Heart right ventricle (tissue), 16 donors: ENCODE measurements at regions not wholly inside any gene's neighbourhood (a gene's known extent, or its start where the extent isn't known, plus 50 kb on each side); places are given as distances from the start of the nearest gene placed in this dataset.

Source experiments
- ATAC-seq, 8 donors: fragments of 200-7000 bp; cut with Tn5 transposase; one replicate each; pipeline ENCODE4 v1.9.1; 2020; ENCODE audit warnings: mild to moderate bottlenecking in 8 of 8, moderate library complexity in 8 of 8, moderate number of reproducible peaks in 1 of 8
- DNase-seq, 2 donors: peaks; one replicate each; pipeline ENCODE4 v3.0.0-alpha.2; 2020
- H3K27ac ChIP-seq, 10 donors: fragments of 200-600 bp; sonication (generic) in 2 of 10; one replicate each; pipeline versions ENCODE4 v1.5.0 to v1.8.0; 2020 to 2022; ENCODE audit warnings: mild to moderate bottlenecking in 3 of 10
- H3K27me3 ChIP-seq, 7 donors: fragments of 200-600 bp; one replicate each; pipeline ENCODE4 v1.8.0; 2021 to 2022; ENCODE audit warnings: mild to moderate bottlenecking in 2 of 7
- H3K36me3 ChIP-seq, 9 donors: fragments of 200-600 bp; sonication (generic) in 1 of 9; one replicate each; pipeline versions ENCODE4 v1.5.0 to v1.8.0; 2020 to 2022; ENCODE audit warnings: mild to moderate bottlenecking in 2 of 9
- H3K4me1 ChIP-seq, 9 donors: fragments of 200-600 bp; sonication (generic) in 1 of 9; one replicate each; pipeline versions ENCODE4 v1.5.0 to v1.8.0; 2020 to 2022; ENCODE audit warnings: mild to moderate bottlenecking in 4 of 9
- H3K4me3 ChIP-seq, 10 donors: fragments of 200-600 bp; sonication (generic) in 2 of 10; one replicate each; pipeline versions ENCODE4 v1.5.0 to v1.8.0; 2020 to 2022; ENCODE audit warnings: mild to moderate bottlenecking in 7 of 10, moderate library complexity in 2 of 10
- H3K9me3 ChIP-seq, 11 donors: fragments of 200-600 bp in 10 of 11; sonication (generic) in 2 of 11; one replicate each; pipeline versions ENCODE4 v1.5.0 to v1.8.0; 2013 to 2022; ENCODE audit warnings: mild to moderate bottlenecking in 2 of 11, control low read depth in 1 of 11, moderate library complexity in 1 of 11
- WGBS, 2 donors: extraction: QIAGEN DNeasy Blood & Tissue Kit; methylation state at CpG; one replicate each; pipeline ENCODE4 v1.1.7; 2013; ENCODE audit warnings: inconsistent platforms in 1 of 2; 5-methylcytosine and 5-hydroxymethylcytosine counted together
- intact Hi-C, 10 donors: fragments of 100-400 bp; cut with DNase I; formaldehyde crosslinking; loops; one replicate each; pipeline versions ENCODE4 v1.11.1 to v1.14.2; 2022
- TF ChIP-seq, protein P1 (sequence below), 9 donors: fragments of 200-600 bp; sonication (generic) in 2 of 9; IDR thresholded peaks; one replicate each; pipeline versions ENCODE4 v1.5.0 to v1.8.0; 2021 to 2022; ENCODE audit warnings: antibody characterized with exemption in 9 of 9, mild to moderate bottlenecking in 5 of 9, moderate library complexity in 1 of 9
- donor health status: Arrhythmogenic right ventricular cardiomyopathy.
- donor health status: ischemic (EF 13 %, LVEDD 7.1; RV severe dilation, severe dysfunction).
- donor health status: healthy with polysubstance abuse.
- donor health status: DM: no; HTN: yes; CAD: no.
- donor health status: DM: no; HTN: no; CAD: no.
- donor health status: ischemic (EF 25% LVEDD 6.9; RV normal size, moderate dysfunction).
- donor health status: ischemic (EF 25% LVEDD 5.7; RV mildly dilated, moderate dysfunction).
- donor health status: healthy.
- donor health status: DM: yes; HTN: yes; CAD: no.
- donor health status: Ischemic cardiomyopathy.
- donor health status: ischemic (EF 35%, LVEDD 5.7; RV mildly dilated, moderate dysfunction).
- donor health status: nonischemic (EF 11% LVEDD 7.7; RV severe dilation, severe dysfunction).
- donor health status: DM: yes; HTN: yes; CAD: no.
- donor health status: PGD.
- donor health status: ischemic (EF 29% LVEDD 5.4; RV normal size, mild dysfunction).
- donor health status: nonischemic (EF 23%, LVEDD 6.1; RV moderate dilation, normal function).

- 91 to 95% methylated on average over 3 of the region's 3 CpGs for WGBS, 2 donors
- H3K4me1 ChIP-seq: no peaks in the 10 kb centered on the region
Measured at GRCh38 chr2:107148055-107148454, 262.1 kb upstream of the ST6GAL2 start.

DNA sequence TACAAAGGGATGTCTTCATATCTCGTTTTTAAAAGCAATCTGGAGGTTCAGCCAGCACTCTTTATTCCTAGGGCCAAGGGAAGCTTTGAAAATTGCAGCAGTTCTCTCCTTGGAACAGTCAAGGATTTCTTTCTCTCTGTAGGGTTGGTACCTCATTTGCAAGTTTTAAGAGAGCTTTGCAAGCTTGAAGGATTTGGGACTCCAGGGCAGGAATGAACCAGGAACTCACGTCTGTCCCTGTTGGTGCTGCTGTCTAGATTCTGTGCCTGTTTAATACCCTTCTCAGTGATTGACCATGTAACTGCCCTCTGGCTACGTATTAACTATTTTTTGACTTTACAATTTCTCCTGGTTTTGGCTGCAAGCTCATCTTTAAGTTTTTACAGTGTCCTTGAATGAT, 262.5 kb upstream of the ST6GAL2 start:
- ATAC-seq (no peak), DNase-seq (no peak)
- Histone ChIP-seq H3K36me3 (no peaks in the 10 kb centered on the region), H3K9me3 (peaks cover 0 to 14% (median 0%) of the 10 kb centered on the region in 11 donors), H3K4me3 (no peak overlapping the region), H3K4me1 (no peaks in the 10 kb centered on the region), H3K27me3 (no peaks in the 10 kb centered on the region), H3K27ac (no peak overlapping the region)
- TF ChIP-seq, protein P1, sequence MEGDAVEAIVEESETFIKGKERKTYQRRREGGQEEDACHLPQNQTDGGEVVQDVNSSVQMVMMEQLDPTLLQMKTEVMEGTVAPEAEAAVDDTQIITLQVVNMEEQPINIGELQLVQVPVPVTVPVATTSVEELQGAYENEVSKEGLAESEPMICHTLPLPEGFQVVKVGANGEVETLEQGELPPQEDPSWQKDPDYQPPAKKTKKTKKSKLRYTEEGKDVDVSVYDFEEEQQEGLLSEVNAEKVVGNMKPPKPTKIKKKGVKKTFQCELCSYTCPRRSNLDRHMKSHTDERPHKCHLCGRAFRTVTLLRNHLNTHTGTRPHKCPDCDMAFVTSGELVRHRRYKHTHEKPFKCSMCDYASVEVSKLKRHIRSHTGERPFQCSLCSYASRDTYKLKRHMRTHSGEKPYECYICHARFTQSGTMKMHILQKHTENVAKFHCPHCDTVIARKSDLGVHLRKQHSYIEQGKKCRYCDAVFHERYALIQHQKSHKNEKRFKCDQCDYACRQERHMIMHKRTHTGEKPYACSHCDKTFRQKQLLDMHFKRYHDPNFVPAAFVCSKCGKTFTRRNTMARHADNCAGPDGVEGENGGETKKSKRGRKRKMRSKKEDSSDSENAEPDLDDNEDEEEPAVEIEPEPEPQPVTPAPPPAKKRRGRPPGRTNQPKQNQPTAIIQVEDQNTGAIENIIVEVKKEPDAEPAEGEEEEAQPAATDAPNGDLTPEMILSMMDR (IDR thresholded peaks at IDR 0.05): no peak
- intact Hi-C loops: no loop called here
- 61 to 67% methylated on average over 3 of the region's 3 CpGs for WGBS, 2 donors

More at GRCh38 chr2:107148055-107148454, 262.1 kb upstream of the ST6GAL2 start:
- H3K4me3 ChIP-seq: no peak overlapping the region
- no peaks in the 10 kb centered on the region for H3K27me3 ChIP-seq
- intact Hi-C loops: no loop called here
- no peak for ATAC-seq
- no peak for DNase-seq
- H3K9me3 ChIP-seq: peaks cover 0 to 19% (median 0%) of the 10 kb centered on the region in 11 donors
- H3K36me3 ChIP-seq: no peaks in the 10 kb centered on the region
- H3K27ac ChIP-seq: no peak overlapping the region
- TF ChIP-seq, protein P1 (IDR thresholded peaks at IDR 0.05): no peak

DNA sequence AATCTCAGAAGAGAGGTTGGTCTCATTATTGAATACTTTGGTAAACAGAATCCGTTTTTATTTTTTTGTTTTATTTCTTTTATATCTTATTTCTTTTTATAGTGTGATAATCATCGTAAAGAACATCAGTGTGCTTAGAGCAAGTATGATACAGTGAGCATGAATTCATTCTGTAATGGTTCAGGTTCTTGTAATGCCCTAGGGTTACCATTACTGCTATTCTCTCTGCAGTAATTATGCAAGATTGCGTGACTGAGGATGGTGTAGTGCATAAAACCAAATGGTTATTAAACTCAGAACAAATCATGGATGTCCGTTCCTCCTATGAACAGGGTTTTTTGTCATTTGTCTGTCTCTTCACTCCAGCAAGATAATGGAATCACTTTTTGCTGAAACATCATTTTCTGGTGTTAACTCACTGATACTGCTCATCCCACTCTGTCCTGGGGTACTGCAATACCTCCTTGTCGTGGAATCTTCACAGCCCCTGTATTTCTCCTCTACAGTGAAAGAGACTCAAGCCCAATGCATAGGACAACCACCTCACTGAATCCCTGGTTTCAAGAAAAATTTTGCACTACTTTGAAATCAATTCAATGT, 274.8 kb upstream of the ST6GAL2 start:
- no peak overlapping the region for H3K27ac ChIP-seq
- no peaks in the 10 kb centered on the region for H3K4me1 ChIP-seq
- no peaks in the 10 kb centered on the region for H3K27me3 ChIP-seq
- H3K4me3 ChIP-seq: no peak overlapping the region
- TF ChIP-seq, protein P1 (IDR thresholded peaks at IDR 0.05): no peak
- WGBS, 2 donors: 84 to 87% methylated on average over 5 of the region's 5 CpGs
- intact Hi-C loops: no loop called here
- ATAC-seq: no peak
- H3K9me3 ChIP-seq: peaks cover 0 to 17% (median 0%) of the 10 kb centered on the region in 11 donors
- DNase-seq: no peak
- no peaks in the 10 kb centered on the region for H3K36me3 ChIP-seq

- peak in 5 of 8 donors; percentile 30 to 93 (median 53) for ATAC-seq
Measured at GRCh38 chr2:107168141-107168540, 282.2 kb upstream of the ST6GAL2 start.

More at GRCh38 chr2:107168141-107168540, 282.2 kb upstream of the ST6GAL2 start:
- TF ChIP-seq, protein P1 (IDR thresholded peaks at IDR 0.05): no peak
- no peak overlapping the region for H3K27ac ChIP-seq
- DNase-seq: peak in 1 of 2 donors; percentile 4
- no peaks in the 10 kb centered on the region for H3K9me3 ChIP-seq
- H3K4me3 ChIP-seq: no peak overlapping the region
- no peaks in the 10 kb centered on the region for H3K36me3 ChIP-seq
- H3K4me1 ChIP-seq: no peaks in the 10 kb centered on the region
- 66 to 69% methylated on average over 5 of the region's 5 CpGs for WGBS, 2 donors
- no peaks in the 10 kb centered on the region for H3K27me3 ChIP-seq
- intact Hi-C loops: no loop called here
